ENCODE measurements at regions not wholly inside any gene's neighbourhood (a gene's known extent, or its start where the extent isn't known, plus 50 kb on each side); places are given as distances from the start of the nearest gene placed in this dataset.

- ChIA-PET CTCF (ENCODE audit: partially characterized antibody) (interaction anchor here (1.0 kb wide), 1 partner anchor 15 kb away, joined by 3 read pairs; no protein-coding TSS in a partner anchor), POLR2A (ENCODE audit: partially characterized antibody) (no interaction called here)
- no peaks in the 10 kb centered on the region for H3K9me3 ChIP-seq (ENCODE audit: insufficient read depth in 2 of 2, low read depth in 1 of 2, low read length in 1 of 2)
- H3K14ac ChIP-seq (ENCODE audit: insufficient read length), result no peak overlapping the region
- no peak overlapping the region for H2BK12ac ChIP-seq (ENCODE audit: low read depth, low read length)
- H3K18ac ChIP-seq (ENCODE audit: extremely low read depth, low read length), result no peak overlapping the region
- H3K79me1 ChIP-seq (ENCODE audit: low read depth, low read length), result no peaks in the 10 kb centered on the region
- no peak overlapping the region for H2BK5ac ChIP-seq (ENCODE audit: low read depth, low read length)
- H2BK20ac ChIP-seq (ENCODE audit: low read length), result no peak overlapping the region
- H3K4me3 ChIP-seq (ENCODE audit: extremely low read depth in 1 of 4, insufficient read depth in 2 of 4, low read depth in 3 of 4, low read length in 4 of 4), result no peak overlapping the region
- H3K4ac ChIP-seq (replicated peaks; ENCODE audit: insufficient read length, low read depth, low read length), result no peak overlapping the region
- no peak overlapping the region for H4K91ac ChIP-seq (replicated peaks; ENCODE audit: insufficient read length, low read length)
- FAIRE-seq (no peak), DNase-seq (ENCODE audit: low read depth in 1 of 2, low spot score in 2 of 2) (no peak)
- no peak overlapping the region for H2BK15ac ChIP-seq (ENCODE audit: low read length)
- 94% methylated on average over 5 of the region's 5 CpGs; no CpG with 5 or more reads in 1 of the 2 experiments for WGBS, 2 experiments (ENCODE audit: extremely low coverage in 1 of 2, insufficient coverage in 1 of 2, insufficient read length in 1 of 2, insufficient replicate concordance in 2 of 2, low coverage in 1 of 2, low lambda C conversion rate in 2 of 2, missing lambda C conversion rate in 1 of 2)
- no peaks in the 10 kb centered on the region for H3K79me2 ChIP-seq (ENCODE audit: control insufficient read depth in 1 of 2, insufficient read depth in 2 of 2, low read length in 2 of 2)
- H3K4me2 ChIP-seq (ENCODE audit: insufficient read depth in 1 of 2, low read depth in 2 of 2, low read length in 2 of 2), result no peak overlapping the region
- no peak overlapping the region for H4K5ac ChIP-seq (ENCODE audit: insufficient read length, low read depth, low read length)
- no peak overlapping the region for H4K8ac ChIP-seq (ENCODE audit: extremely low read depth, insufficient read depth, low read length)
- H3K9ac ChIP-seq (replicated peaks in 1 of 4; ENCODE audit: extremely low read depth in 1 of 4, low read depth in 3 of 4, low read length in 3 of 4), result no peak overlapping the region
- H3K36me3 ChIP-seq (ENCODE audit: control insufficient read depth in 2 of 4, insufficient read depth in 4 of 4, low read length in 3 of 4), result no peaks in the 10 kb centered on the region
- H3K23me2 ChIP-seq (ENCODE audit: low read depth, low read length), result no peaks in the 10 kb centered on the region
- H3K23ac ChIP-seq (ENCODE audit: insufficient read length), result no peak overlapping the region
- no peak overlapping the region for H3K56ac ChIP-seq (replicated peaks; ENCODE audit: insufficient read length, low read depth, low read length)
- H4K20me1 ChIP-seq (replicated peaks in 1 of 2; ENCODE audit: control insufficient read depth in 1 of 2, insufficient read depth in 2 of 2, low read length in 2 of 2), result no peaks in the 10 kb centered on the region
- no peak overlapping the region for H2AFZ ChIP-seq (ENCODE audit: low read length)
- H3K27me3 ChIP-seq (replicated peaks in 1 of 4; ENCODE audit: control insufficient read depth in 3 of 4, extremely low read depth in 1 of 4, insufficient read depth in 3 of 4, low read length in 3 of 4), result no peaks in the 10 kb centered on the region
- no peaks in the 10 kb centered on the region for H3K4me1 ChIP-seq (replicated peaks in 1 of 4; ENCODE audit: control insufficient read depth in 3 of 4, insufficient read depth in 4 of 4, low read length in 3 of 4)
- H2BK120ac ChIP-seq (replicated peaks; ENCODE audit: low read depth, low read length), result no peak overlapping the region
- H3K27ac ChIP-seq (ENCODE audit: low read depth, low read length), result no peak overlapping the region
- no peak for TF ChIP-seq RFX5 (IDR thresholded peaks at IDR 0.05; ENCODE audit: borderline replicate concordance, low read depth, low read length)
- TF ChIP-seq GTF2F1 (IDR thresholded peaks at IDR 0.05; ENCODE audit: borderline replicate concordance, low read depth, low read length), result no peak
- TF ChIP-seq NANOG (IDR thresholded peaks at IDR 0.05; ENCODE audit: insufficient read depth, low read depth, low read length, poor library complexity, severe bottlenecking), result no peak
- H2AK5ac ChIP-seq (ENCODE audit: low read depth, low read length), result no peak overlapping the region
Measured at GRCh38 chr13:67574320-67575233, 344.4 kb upstream of the PCDH9 start.

Measured in H1 (cell line).